ENCODE measurements at regions not wholly inside any gene's neighbourhood (a gene's known extent, or its start where the extent isn't known, plus 50 kb on each side); places are given as distances from the start of the nearest gene placed in this dataset.

GRCh38 chr20:11130554-11131166 lies 456.9 kb upstream of the JAG1 start:
- intact Hi-C loops (cut with micrococcal nuclease; ENCODE audit: unreplicated experiment) (no loop called here), in situ Hi-C loops (cut with HindIII; ENCODE audit: extremely low pct_ligation_motif_present, low pct_unique_long_range_greater_than_20kb) (no loop called here)
- CTCF ChIA-PET (ENCODE audit: low intra/inter-chr PET ratio, low total read pairs), result no interaction called here
- Histone ChIP-seq H3K36me3 (replicated peaks in 1 of 2; ENCODE audit: control insufficient read depth in 1 of 2, insufficient read depth in 2 of 2, low read length in 2 of 2) (no peaks in the 10 kb centered on the region), H3K4me3 (replicated peaks in 1 of 3; ENCODE audit: insufficient read depth in 1 of 3, low read depth in 2 of 3, low read length in 3 of 3) (no peak overlapping the region), H3K4me1 (ENCODE audit: insufficient read depth, low read length) (no peaks in the 10 kb centered on the region), H3K27me3 (ENCODE audit: control insufficient read depth in 1 of 2, insufficient read depth in 2 of 2, low read length in 2 of 2) (no peaks in the 10 kb centered on the region), H3K9me3 (ENCODE audit: low read length) (no peaks in the 10 kb centered on the region), H2AFZ (ENCODE audit: low read length) (no peak overlapping the region), H4K20me1 (ENCODE audit: insufficient read depth, low read length) (no peaks in the 10 kb centered on the region), H3K4me2 (ENCODE audit: low read depth, low read length) (no peak overlapping the region), H3K27ac (ENCODE audit: extremely low read length, insufficient read depth, low read length) (no peak overlapping the region), H3K9ac (ENCODE audit: insufficient read depth, low read depth, low read length) (no peak overlapping the region), H3K79me2 (ENCODE audit: insufficient read depth, low read length) (no peaks in the 10 kb centered on the region)
- no peak for DNase-seq (ENCODE audit: low spot score)
- FAIRE-seq, result no peak
- TF ChIP-seq IRF1 (CRISPR knock-in tag; IDR thresholded peaks at IDR 0.05; ENCODE audit: low read depth) (no peak), BRD4 (CRISPR knock-in tag; IDR thresholded peaks at IDR 0.05) (no peak), PLRG1 (conservative IDR thresholded peaks at IDR 0.05) (no peak), POLR2AphosphoS5 (IDR thresholded peaks at IDR 0.05; ENCODE audit: low read depth, low read length) (no peak), HMGXB4 (CRISPR knock-in tag; IDR thresholded peaks at IDR 0.05; ENCODE audit: borderline replicate concordance in 1 of 2, low read depth in 1 of 2) (no peak), KDM5A (IDR thresholded peaks at IDR 0.05; ENCODE audit: borderline replicate concordance, low read length) (no peak), ZNF788 (CRISPR knock-in tag; IDR thresholded peaks at IDR 0.05; ENCODE audit: borderline replicate concordance) (no peak), ZSCAN9 (CRISPR knock-in tag; IDR thresholded peaks at IDR 0.05; ENCODE audit: borderline replicate concordance) (no peak), ZNF280B (CRISPR knock-in tag; IDR thresholded peaks at IDR 0.05; ENCODE audit: borderline replicate concordance) (no peak), MEIS2 (CRISPR knock-in tag; IDR thresholded peaks at IDR 0.05) (no peak), ZNF546 (CRISPR knock-in tag; conservative IDR thresholded peaks at IDR 0.05) (no peak), ZNF343 (CRISPR knock-in tag; IDR thresholded peaks at IDR 0.05) (no peak), AGO1 (IDR thresholded peaks at IDR 0.05; ENCODE audit: low read depth, low read length, poor library complexity, severe bottlenecking) (no peak), TRIM22 (IDR thresholded peaks at IDR 0.05) (no peak), ZNF382 (CRISPR knock-in tag; IDR thresholded peaks at IDR 0.05; ENCODE audit: borderline replicate concordance) (no peak), EP300 (IDR thresholded peaks at IDR 0.05; ENCODE audit: low read depth in 2 of 2, low read length in 2 of 2) (no peak), EP300 (CRISPR knock-in tag; IDR thresholded peaks at IDR 0.05; ENCODE audit: borderline replicate concordance) (no peak), CBX5 (CRISPR knock-in tag; IDR thresholded peaks at IDR 0.05; ENCODE audit: borderline replicate concordance) (no peak)
- no peak for ATAC-seq
- BruUV-seq (replicated peaks), result no TSS peak
- WGBS (ENCODE audit: low lambda C conversion rate), result 6% methylated on average over 1 of the region's 1 CpG
- POLR2A ChIA-PET, result no interaction called here
